LoVo (cell line): ENCODE measurements at regions not wholly inside any gene's neighbourhood (a gene's known extent, or its start where the extent isn't known, plus 50 kb on each side); places are given as distances from the start of the nearest gene placed in this dataset.
A peak's percentile ranks its signal among the peaks of the same experiment; 100 is the strongest.

ENCODE experiments used
- DNase-seq: peaks from one replicate; pipeline ENCODE4 v3.0.0-alpha.2; 2016; ENCODE audit warnings: low spot score

- DNase-seq: no peak
Observed at GRCh38 chr13:105608104-105608503, 927.4 kb downstream of the EFNB2 start.

- no peak for DNase-seq
Observed at GRCh38 chr13:105607426-105607825, 928.0 kb downstream of the EFNB2 start.

- no peak for DNase-seq
Observed at GRCh38 chr13:105607016-105607415, 928.4 kb downstream of the EFNB2 start.

GRCh38 chr13:105602956-105603670 is 932.3 kb downstream of the EFNB2 start:
- peak; percentile 9 for DNase-seq

- DNase-seq: no peak
Observed at GRCh38 chr13:105599477-105600037, 935.9 kb downstream of the EFNB2 start.

- no peak for DNase-seq
Observed at GRCh38 chr13:105598529-105598928, 936.9 kb downstream of the EFNB2 start.

- no peak for DNase-seq
Observed at GRCh38 chr13:105597573-105597972, 937.9 kb downstream of the EFNB2 start.

GRCh38 chr13:105595471-105595870 is 940.0 kb downstream of the EFNB2 start:
- DNase-seq: no peak

- no peak for DNase-seq
Observed at GRCh38 chr13:105591277-105591676, 944.2 kb downstream of the EFNB2 start.

GRCh38 chr13:105587786-105588185 is 947.7 kb downstream of the EFNB2 start:
- DNase-seq: no peak

- no peak for DNase-seq
Observed at GRCh38 chr13:105579821-105580710, 955.4 kb downstream of the EFNB2 start.

GRCh38 chr13:105573136-105573535 is 962.3 kb downstream of the EFNB2 start:
- DNase-seq: no peak

GRCh38 chr13:105572401-105572800 is 963.1 kb downstream of the EFNB2 start:
- no peak for DNase-seq

GRCh38 chr13:105569816-105570215 is 965.6 kb downstream of the EFNB2 start:
- no peak for DNase-seq

- DNase-seq: no peak
Observed at GRCh38 chr13:105567951-105568525, 967.4 kb downstream of the EFNB2 start.

GRCh38 chr13:105565136-105565727 is 970.2 kb downstream of the EFNB2 start:
- no peak for DNase-seq

- no peak for DNase-seq
Observed at GRCh38 chr13:105552078-105552477, 983.4 kb downstream of the EFNB2 start.

- no peak for DNase-seq
Observed at GRCh38 chr13:105547851-105548250, 987.6 kb downstream of the EFNB2 start.

GRCh38 chr13:105545811-105546210 is 989.7 kb downstream of the EFNB2 start:
- DNase-seq: no peak

GRCh38 chr13:105543742-105544141 is 991.7 kb downstream of the EFNB2 start:
- no peak for DNase-seq

- no peak for DNase-seq
Observed at GRCh38 chr13:105541565-105541964, 993.9 kb downstream of the EFNB2 start.

- DNase-seq: no peak
Observed at GRCh38 chr13:105538346-105538745, 997.1 kb downstream of the EFNB2 start.
